HepG2 (cell line): ENCODE measurements at regions not wholly inside any gene's neighbourhood (a gene's known extent, or its start where the extent isn't known, plus 50 kb on each side); places are given as distances from the start of the nearest gene placed in this dataset.

Source experiments
- ARNTL ChIP-seq: sonication (generic); formaldehyde crosslinking; IDR thresholded peaks from 2 replicates; pipeline ENCODE4 v1.4.0; 2020; ENCODE audit warnings: mild to moderate bottlenecking, missing genetic modification reagents
- BCL6 ChIP-seq: IDR thresholded peaks from 2 replicates; pipeline ENCODE4 v1.6.1; 2016; ENCODE audit warnings: missing genetic modification reagents, missing compliant biosample characterization
- DNMT1 ChIP-seq: sonication (generic); formaldehyde crosslinking; IDR thresholded peaks from 2 replicates; pipeline ENCODE4 v1.5.1; 2020; ENCODE audit warnings: mild to moderate bottlenecking, missing genetic modification reagents
- FOXJ3 ChIP-seq: sonication (generic); formaldehyde crosslinking; IDR thresholded peaks from 2 replicates; pipeline ENCODE4 v1.4.0; 2020; ENCODE audit warnings: missing genetic modification reagents, mild to moderate bottlenecking, borderline replicate concordance
- HOXA3 ChIP-seq: sonication (generic); formaldehyde crosslinking; IDR thresholded peaks from 2 replicates; pipeline ENCODE4 v1.5.0; 2020; ENCODE audit warnings: missing genetic modification reagents
- NCOA5 ChIP-seq: sonication (generic); formaldehyde crosslinking; IDR thresholded peaks from 2 replicates; pipeline ENCODE4 v1.4.0; 2020; ENCODE audit warnings: missing genetic modification reagents
- NFKBIZ ChIP-seq: IDR thresholded peaks from 2 replicates; pipeline ENCODE4 v1.6.1; 2018; ENCODE audit warnings: missing genetic modification reagents, missing compliant biosample characterization
- PAF1 ChIP-seq: IDR thresholded peaks from 2 replicates; pipeline ENCODE4 v1.6.1; 2016; ENCODE audit warnings: missing genetic modification reagents, missing compliant biosample characterization
- RARA ChIP-seq: IDR thresholded peaks from 2 replicates; pipeline ENCODE4 v1.6.1; 2016; ENCODE audit warnings: missing genetic modification reagents, missing compliant biosample characterization
- SOX6 ChIP-seq, 2 experiments: fragments of 450-650 bp in 1 of 2; sonication (generic) in 1 of 2; formaldehyde crosslinking in 1 of 2; IDR thresholded peaks; 2 replicates each; pipeline versions ENCODE4 v1.4.0 to v1.6.1; 2017 to 2020; ENCODE audit warnings: antibody characterized with exemption in 1 of 2, mild to moderate bottlenecking in 1 of 2, missing genetic modification reagents in 1 of 2
- ZNF24 ChIP-seq: fragments of 450-650 bp; IDR thresholded peaks from 2 replicates; pipeline ENCODE4 v1.6.1; 2017; ENCODE audit warnings: antibody characterized with exemption, mild to moderate bottlenecking
- ZNF546 ChIP-seq: sonication (generic); formaldehyde crosslinking; conservative IDR thresholded peaks from 2 replicates; pipeline ENCODE4 v1.8.1; 2023; ENCODE audit warnings: mild to moderate bottlenecking, missing genetic modification reagents
- ZSCAN22 ChIP-seq: sonication (generic); formaldehyde crosslinking; IDR thresholded peaks from 2 replicates; pipeline ENCODE4 v1.4.0; 2020; ENCODE audit warnings: mild to moderate bottlenecking, missing genetic modification reagents
- ZSCAN29 ChIP-seq: sonication (generic); formaldehyde crosslinking; conservative IDR thresholded peaks from 2 replicates; pipeline ENCODE4 v1.4.0; 2020; ENCODE audit warnings: mild to moderate bottlenecking, missing genetic modification reagents
- TF ChIP-seq, protein P1 (sequence below): sonication (generic); formaldehyde crosslinking; IDR thresholded peaks from 2 replicates; pipeline ENCODE4 v1.5.0; 2020; ENCODE audit warnings: missing genetic modification reagents
- TF ChIP-seq, protein P2 (sequence below): sonication (generic); formaldehyde crosslinking; IDR thresholded peaks from 2 replicates; pipeline ENCODE4 v1.4.0; 2020; ENCODE audit warnings: missing genetic modification reagents
- TF ChIP-seq, protein P3 (sequence below): sonication (generic); formaldehyde crosslinking; IDR thresholded peaks from 2 replicates; pipeline ENCODE4 v1.5.1; 2020; ENCODE audit warnings: missing genetic modification reagents, mild to moderate bottlenecking, borderline replicate concordance
- TF ChIP-seq, protein P4 (sequence below): sonication (generic); formaldehyde crosslinking; IDR thresholded peaks from 2 replicates; pipeline ENCODE4 v1.4.0; 2020; ENCODE audit warnings: missing genetic modification reagents
- TF ChIP-seq, protein P5 (sequence below): IDR thresholded peaks from 2 replicates; pipeline ENCODE4 v1.4.0; 2020; ENCODE audit warnings: mild to moderate bottlenecking, missing genetic modification reagents
- TF ChIP-seq, protein P6 (sequence below): IDR thresholded peaks from 2 replicates; pipeline ENCODE4 v1.6.1; 2016; ENCODE audit warnings: mild to moderate bottlenecking, missing biosample characterization, missing genetic modification reagents

DNA sequence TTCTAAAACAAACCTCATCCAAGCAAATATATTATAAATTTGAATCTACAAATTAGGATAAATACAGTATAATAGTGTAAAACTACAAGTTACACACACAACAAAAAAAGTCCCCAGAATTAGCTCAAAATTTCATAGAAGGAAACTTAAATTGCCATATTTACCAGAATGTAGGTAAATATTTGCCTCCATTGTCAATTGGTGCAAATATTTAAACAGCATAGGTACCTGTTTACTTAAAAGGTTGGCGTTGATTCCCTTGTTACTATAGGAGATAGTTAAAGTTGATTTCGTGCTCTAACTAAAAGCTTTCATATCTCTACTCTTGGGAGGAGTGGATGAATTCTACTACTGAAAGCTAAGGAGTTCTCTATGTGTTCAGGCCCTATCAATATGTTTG, 111.6 kb upstream of the TENT5A start (continued):
- TF ChIP-seq HOXA3 (CRISPR knock-in tag) (no peak), ZNF24 (no peak), BCL6 (CRISPR knock-in tag) (peak; percentile 94), DNMT1 (CRISPR knock-in tag) (no peak), PAF1 (CRISPR knock-in tag) (no peak), FOXJ3 (CRISPR knock-in tag) (peak; percentile 83), NFKBIZ (CRISPR knock-in tag) (no peak), ZSCAN29 (no peak), SOX6 (IDR thresholded peaks at IDR 0.05) (no peak), SOX6 (CRISPR knock-in tag; IDR thresholded peaks at IDR 0.05) (peak; percentile 80; the same call in 1 of the 2 replicates), RARA (CRISPR knock-in tag) (peak; percentile 59; the same call in 1 of the 2 replicates), ARNTL (CRISPR knock-in tag) (no peak), ZSCAN22 (CRISPR knock-in tag) (no peak), NCOA5 (CRISPR knock-in tag) (no peak), ZNF546 (CRISPR knock-in tag) (no peak)
- TF ChIP-seq, protein P1, sequence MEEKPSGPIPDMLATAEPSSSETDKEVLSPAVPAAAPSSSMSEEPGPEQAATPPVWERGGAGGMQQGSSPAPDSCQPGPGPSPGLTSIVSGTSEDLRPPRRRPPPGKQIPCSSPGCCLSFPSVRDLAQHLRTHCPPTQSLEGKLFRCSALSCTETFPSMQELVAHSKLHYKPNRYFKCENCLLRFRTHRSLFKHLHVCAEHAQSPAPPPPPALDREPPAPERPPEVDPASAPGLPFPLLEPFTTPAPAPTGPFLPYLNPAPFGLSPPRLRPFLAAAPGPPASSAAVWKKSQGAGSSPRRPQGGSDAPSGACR (CRISPR knock-in tag): no peak
- TF ChIP-seq, protein P2, sequence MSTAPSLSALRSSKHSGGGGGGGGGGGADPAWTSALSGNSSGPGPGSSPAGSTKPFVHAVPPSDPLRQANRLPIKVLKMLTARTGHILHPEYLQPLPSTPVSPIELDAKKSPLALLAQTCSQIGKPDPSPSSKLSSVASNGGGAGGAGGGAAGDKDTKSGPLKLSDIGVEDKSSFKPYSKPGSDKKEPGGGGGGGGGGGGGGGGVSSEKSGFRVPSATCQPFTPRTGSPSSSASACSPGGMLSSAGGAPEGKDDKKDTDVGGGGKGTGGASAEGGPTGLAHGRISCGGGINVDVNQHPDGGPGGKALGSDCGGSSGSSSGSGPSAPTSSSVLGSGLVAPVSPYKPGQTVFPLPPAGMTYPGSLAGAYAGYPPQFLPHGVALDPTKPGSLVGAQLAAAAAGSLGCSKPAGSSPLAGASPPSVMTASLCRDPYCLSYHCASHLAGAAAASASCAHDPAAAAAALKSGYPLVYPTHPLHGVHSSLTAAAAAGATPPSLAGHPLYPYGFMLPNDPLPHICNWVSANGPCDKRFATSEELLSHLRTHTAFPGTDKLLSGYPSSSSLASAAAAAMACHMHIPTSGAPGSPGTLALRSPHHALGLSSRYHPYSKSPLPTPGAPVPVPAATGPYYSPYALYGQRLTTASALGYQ: peak; percentile 77
- TF ChIP-seq, protein P3, sequence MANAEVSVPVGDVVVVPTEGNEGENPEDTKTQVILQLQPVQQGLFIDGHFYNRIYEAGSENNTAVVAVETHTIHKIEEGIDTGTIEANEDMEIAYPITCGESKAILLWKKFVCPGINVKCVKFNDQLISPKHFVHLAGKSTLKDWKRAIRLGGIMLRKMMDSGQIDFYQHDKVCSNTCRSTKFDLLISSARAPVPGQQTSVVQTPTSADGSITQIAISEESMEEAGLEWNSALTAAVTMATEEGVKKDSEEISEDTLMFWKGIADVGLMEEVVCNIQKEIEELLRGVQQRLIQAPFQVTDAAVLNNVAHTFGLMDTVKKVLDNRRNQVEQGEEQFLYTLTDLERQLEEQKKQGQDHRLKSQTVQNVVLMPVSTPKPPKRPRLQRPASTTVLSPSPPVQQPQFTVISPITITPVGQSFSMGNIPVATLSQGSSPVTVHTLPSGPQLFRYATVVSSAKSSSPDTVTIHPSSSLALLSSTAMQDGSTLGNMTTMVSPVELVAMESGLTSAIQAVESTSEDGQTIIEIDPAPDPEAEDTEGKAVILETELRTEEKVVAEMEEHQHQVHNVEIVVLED (CRISPR knock-in tag): no peak
- TF ChIP-seq, protein P4, sequence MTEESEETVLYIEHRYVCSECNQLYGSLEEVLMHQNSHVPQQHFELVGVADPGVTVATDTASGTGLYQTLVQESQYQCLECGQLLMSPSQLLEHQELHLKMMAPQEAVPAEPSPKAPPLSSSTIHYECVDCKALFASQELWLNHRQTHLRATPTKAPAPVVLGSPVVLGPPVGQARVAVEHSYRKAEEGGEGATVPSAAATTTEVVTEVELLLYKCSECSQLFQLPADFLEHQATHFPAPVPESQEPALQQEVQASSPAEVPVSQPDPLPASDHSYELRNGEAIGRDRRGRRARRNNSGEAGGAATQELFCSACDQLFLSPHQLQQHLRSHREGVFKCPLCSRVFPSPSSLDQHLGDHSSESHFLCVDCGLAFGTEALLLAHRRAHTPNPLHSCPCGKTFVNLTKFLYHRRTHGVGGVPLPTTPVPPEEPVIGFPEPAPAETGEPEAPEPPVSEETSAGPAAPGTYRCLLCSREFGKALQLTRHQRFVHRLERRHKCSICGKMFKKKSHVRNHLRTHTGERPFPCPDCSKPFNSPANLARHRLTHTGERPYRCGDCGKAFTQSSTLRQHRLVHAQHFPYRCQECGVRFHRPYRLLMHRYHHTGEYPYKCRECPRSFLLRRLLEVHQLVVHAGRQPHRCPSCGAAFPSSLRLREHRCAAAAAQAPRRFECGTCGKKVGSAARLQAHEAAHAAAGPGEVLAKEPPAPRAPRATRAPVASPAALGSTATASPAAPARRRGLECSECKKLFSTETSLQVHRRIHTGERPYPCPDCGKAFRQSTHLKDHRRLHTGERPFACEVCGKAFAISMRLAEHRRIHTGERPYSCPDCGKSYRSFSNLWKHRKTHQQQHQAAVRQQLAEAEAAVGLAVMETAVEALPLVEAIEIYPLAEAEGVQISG: no peak
- TF ChIP-seq, protein P5, sequence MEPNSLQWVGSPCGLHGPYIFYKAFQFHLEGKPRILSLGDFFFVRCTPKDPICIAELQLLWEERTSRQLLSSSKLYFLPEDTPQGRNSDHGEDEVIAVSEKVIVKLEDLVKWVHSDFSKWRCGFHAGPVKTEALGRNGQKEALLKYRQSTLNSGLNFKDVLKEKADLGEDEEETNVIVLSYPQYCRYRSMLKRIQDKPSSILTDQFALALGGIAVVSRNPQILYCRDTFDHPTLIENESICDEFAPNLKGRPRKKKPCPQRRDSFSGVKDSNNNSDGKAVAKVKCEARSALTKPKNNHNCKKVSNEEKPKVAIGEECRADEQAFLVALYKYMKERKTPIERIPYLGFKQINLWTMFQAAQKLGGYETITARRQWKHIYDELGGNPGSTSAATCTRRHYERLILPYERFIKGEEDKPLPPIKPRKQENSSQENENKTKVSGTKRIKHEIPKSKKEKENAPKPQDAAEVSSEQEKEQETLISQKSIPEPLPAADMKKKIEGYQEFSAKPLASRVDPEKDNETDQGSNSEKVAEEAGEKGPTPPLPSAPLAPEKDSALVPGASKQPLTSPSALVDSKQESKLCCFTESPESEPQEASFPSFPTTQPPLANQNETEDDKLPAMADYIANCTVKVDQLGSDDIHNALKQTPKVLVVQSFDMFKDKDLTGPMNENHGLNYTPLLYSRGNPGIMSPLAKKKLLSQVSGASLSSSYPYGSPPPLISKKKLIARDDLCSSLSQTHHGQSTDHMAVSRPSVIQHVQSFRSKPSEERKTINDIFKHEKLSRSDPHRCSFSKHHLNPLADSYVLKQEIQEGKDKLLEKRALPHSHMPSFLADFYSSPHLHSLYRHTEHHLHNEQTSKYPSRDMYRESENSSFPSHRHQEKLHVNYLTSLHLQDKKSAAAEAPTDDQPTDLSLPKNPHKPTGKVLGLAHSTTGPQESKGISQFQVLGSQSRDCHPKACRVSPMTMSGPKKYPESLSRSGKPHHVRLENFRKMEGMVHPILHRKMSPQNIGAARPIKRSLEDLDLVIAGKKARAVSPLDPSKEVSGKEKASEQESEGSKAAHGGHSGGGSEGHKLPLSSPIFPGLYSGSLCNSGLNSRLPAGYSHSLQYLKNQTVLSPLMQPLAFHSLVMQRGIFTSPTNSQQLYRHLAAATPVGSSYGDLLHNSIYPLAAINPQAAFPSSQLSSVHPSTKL (CRISPR knock-in tag): peak; percentile 95
- TF ChIP-seq, protein P6, sequence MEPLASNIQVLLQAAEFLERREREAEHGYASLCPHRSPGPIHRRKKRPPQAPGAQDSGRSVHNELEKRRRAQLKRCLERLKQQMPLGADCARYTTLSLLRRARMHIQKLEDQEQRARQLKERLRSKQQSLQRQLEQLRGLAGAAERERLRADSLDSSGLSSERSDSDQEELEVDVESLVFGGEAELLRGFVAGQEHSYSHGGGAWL: no peak
